PC-9 (cell line): ENCODE measurements at regions not wholly inside any gene's neighbourhood (a gene's known extent, or its start where the extent isn't known, plus 50 kb on each side); places are given as distances from the start of the nearest gene placed in this dataset.

ENCODE experiments used
- CTCF ChIP-seq: fragments of 200-600 bp; sonication (generic); conservative IDR thresholded peaks from 2 replicates; pipeline ENCODE4 v1.6.1; 2017; ENCODE audit warnings: mixed run types, antibody characterized with exemption, mild to moderate bottlenecking, moderate library complexity
- EZH2 ChIP-seq: fragments of 200-600 bp; sonication (generic); IDR thresholded peaks from 2 replicates; pipeline ENCODE4 v1.8.0; 2017; ENCODE audit warnings: antibody characterized with exemption, low read depth

GRCh38 chr15:39030291-39031070 lies 465.9 kb upstream of the RASGRP1 start:
- TF ChIP-seq CTCF (no peak), EZH2 (no peak)
